H1 (cell line): ENCODE measurements at regions not wholly inside any gene's neighbourhood (a gene's known extent, or its start where the extent isn't known, plus 50 kb on each side); places are given as distances from the start of the nearest gene placed in this dataset.

Experiments
- BACH1 ChIP-seq: IDR thresholded peaks from 2 replicates; pipeline ENCODE4 v1.6.1; 2012; ENCODE audit warnings: low read length, improper control_type of control experiment
- BRCA1 ChIP-seq: IDR thresholded peaks from 2 replicates; pipeline ENCODE4 v1.6.1; 2012; ENCODE audit warnings: low read depth, low read length, improper control_type of control experiment
- CHD2 ChIP-seq: IDR thresholded peaks from 2 replicates; pipeline ENCODE4 v1.6.1; 2012; ENCODE audit warnings: low read length, improper control_type of control experiment
- CREB1 ChIP-seq: IDR thresholded peaks from 2 replicates; pipeline ENCODE4 v1.6.1; 2012; ENCODE audit warnings: inconsistent platforms
- EZH2 ChIP-seq: fragments of 200-600 bp; sonication (generic); IDR thresholded peaks from 2 replicates; pipeline ENCODE4 v1.7.1; 2012; ENCODE audit warnings: low read depth, mild to moderate bottlenecking, moderate library complexity, low read length, inconsistent platforms; ENCODE audit not compliant: severe bottlenecking
- HDAC6 ChIP-seq: IDR thresholded peaks from one replicate; pipeline ENCODE4 v1.7.1; 2012; ENCODE audit warnings: low read depth, mild to moderate bottlenecking, inconsistent platforms, low read length, moderate library complexity
- JUND ChIP-seq: IDR thresholded peaks from 2 replicates; pipeline ENCODE4 v1.6.1; 2011; ENCODE audit warnings: mild to moderate bottlenecking, improper control_type of control experiment, low read length
- POLR2A ChIP-seq, 2 experiments: IDR thresholded peaks; 1 replicate in 1 of 2; 2 replicates in 1 of 2; pipeline ENCODE4 v1.6.1; 2011; ENCODE audit warnings: low read depth in 2 of 2, low read length in 2 of 2, mild to moderate bottlenecking in 2 of 2; ENCODE audit errors: control extremely low read depth in 1 of 2
- POLR2AphosphoS5 ChIP-seq: IDR thresholded peaks from 2 replicates; pipeline ENCODE4 v1.6.1; 2011; ENCODE audit warnings: low read depth, low read length
- SUZ12 ChIP-seq: fragments of 200-600 bp; sonication (generic); IDR thresholded peaks from 2 replicates; pipeline ENCODE4 v1.6.1; 2012; ENCODE audit warnings: mild to moderate bottlenecking, inconsistent platforms, low read length, moderate library complexity, mixed read lengths
- ZNF274 ChIP-seq: IDR thresholded peaks from 2 replicates; pipeline ENCODE4 v1.7.0; 2012; ENCODE audit warnings: low read length, borderline replicate concordance; ENCODE audit errors: extremely low read depth
- TF ChIP-seq, protein P1 (sequence below), 3 experiments: IDR thresholded peaks; 1 replicate in 2 of 3; 2 replicates in 1 of 3; pipeline versions ENCODE4 v1.5.1 to v1.6.1; 2011; ENCODE audit warnings: low read length in 3 of 3, mild to moderate bottlenecking in 3 of 3, inconsistent platforms in 2 of 3, low read depth in 1 of 3, moderate library complexity in 1 of 3; ENCODE audit not compliant: insufficient read depth in 1 of 3; ENCODE audit errors: control extremely low read depth in 1 of 3
- TF ChIP-seq, protein P2 (sequence below): IDR thresholded peaks from 2 replicates; pipeline ENCODE4 v1.6.1; 2012; ENCODE audit warnings: inconsistent platforms

DNA sequence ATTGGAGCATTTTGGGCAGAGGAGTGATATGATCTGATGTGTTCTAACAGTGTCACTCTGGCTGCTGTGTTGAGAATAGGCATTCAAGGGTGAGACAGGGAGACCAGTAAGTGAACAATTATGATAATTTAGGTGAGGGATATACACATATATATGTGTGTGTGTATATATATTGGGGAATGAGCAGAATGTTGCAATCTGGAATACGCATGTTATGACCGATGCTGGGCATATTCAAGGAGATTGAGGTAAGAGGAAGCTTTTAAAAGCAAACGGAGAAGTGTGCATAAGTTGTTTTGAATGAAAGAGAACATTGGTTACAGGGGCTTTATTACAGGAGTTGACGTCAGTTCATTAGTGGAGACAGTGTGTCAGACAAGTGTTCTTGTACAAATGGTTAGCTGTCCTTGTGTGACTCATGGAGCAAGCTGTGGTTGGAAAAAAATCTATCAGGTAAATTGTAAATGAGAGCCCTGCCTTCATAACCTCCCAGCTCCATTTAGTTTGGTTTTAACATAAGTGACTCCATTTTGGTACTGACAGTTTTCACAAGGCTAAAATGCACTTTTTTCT is 442.5 kb upstream of the LCORL start:
- TF ChIP-seq, protein P1, sequence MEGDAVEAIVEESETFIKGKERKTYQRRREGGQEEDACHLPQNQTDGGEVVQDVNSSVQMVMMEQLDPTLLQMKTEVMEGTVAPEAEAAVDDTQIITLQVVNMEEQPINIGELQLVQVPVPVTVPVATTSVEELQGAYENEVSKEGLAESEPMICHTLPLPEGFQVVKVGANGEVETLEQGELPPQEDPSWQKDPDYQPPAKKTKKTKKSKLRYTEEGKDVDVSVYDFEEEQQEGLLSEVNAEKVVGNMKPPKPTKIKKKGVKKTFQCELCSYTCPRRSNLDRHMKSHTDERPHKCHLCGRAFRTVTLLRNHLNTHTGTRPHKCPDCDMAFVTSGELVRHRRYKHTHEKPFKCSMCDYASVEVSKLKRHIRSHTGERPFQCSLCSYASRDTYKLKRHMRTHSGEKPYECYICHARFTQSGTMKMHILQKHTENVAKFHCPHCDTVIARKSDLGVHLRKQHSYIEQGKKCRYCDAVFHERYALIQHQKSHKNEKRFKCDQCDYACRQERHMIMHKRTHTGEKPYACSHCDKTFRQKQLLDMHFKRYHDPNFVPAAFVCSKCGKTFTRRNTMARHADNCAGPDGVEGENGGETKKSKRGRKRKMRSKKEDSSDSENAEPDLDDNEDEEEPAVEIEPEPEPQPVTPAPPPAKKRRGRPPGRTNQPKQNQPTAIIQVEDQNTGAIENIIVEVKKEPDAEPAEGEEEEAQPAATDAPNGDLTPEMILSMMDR (IDR thresholded peaks at IDR 0.05; ENCODE audit: control extremely low read depth in 1 of 3, insufficient read depth in 1 of 3, low read depth in 1 of 3, low read length in 3 of 3): no peak
- TF ChIP-seq CHD2 (no peak), POLR2AphosphoS5 (no peak), SUZ12 (no peak), CREB1 (no peak), POLR2A (IDR thresholded peaks at IDR 0.05; ENCODE audit: control extremely low read depth in 1 of 2, low read depth in 2 of 2, low read length in 2 of 2) (no peak), BRCA1 (no peak), JUND (no peak), ZNF274 (no peak), EZH2 (no peak), BACH1 (no peak), HDAC6 (no peak)
- TF ChIP-seq, protein P2, sequence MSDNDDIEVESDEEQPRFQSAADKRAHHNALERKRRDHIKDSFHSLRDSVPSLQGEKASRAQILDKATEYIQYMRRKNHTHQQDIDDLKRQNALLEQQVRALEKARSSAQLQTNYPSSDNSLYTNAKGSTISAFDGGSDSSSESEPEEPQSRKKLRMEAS: no peak
